ENCODE measurements at regions not wholly inside any gene's neighbourhood (a gene's known extent, or its start where the extent isn't known, plus 50 kb on each side); places are given as distances from the start of the nearest gene placed in this dataset.

- no peak for DNase-seq
Measured at GRCh38 chr15:91562698-91563097, 290.8 kb upstream of the SLCO3A1 start.

GRCh38 chr15:91564631-91565030, 288.9 kb upstream of the SLCO3A1 start:
- DNase-seq = no peak

GRCh38 chr15:91566141-91566540, 287.4 kb upstream of the SLCO3A1 start:
- DNase-seq = no peak

GRCh38 chr15:91568036-91568435, 285.5 kb upstream of the SLCO3A1 start:
- no peak for DNase-seq

GRCh38 chr15:91572110-91572509, 281.4 kb upstream of the SLCO3A1 start:
- DNase-seq = peak; percentile 25

- no peak for DNase-seq
Measured at GRCh38 chr15:91576096-91576495, 277.4 kb upstream of the SLCO3A1 start.

GRCh38 chr15:91578511-91578910, 275.0 kb upstream of the SLCO3A1 start:
- no peak for DNase-seq

- no peak for DNase-seq
Measured at GRCh38 chr15:91584895-91585294, 268.6 kb upstream of the SLCO3A1 start.

GRCh38 chr15:91586560-91586959, 266.9 kb upstream of the SLCO3A1 start:
- no peak for DNase-seq

- no peak for DNase-seq
Measured at GRCh38 chr15:91589360-91589759, 264.1 kb upstream of the SLCO3A1 start.

- DNase-seq = no peak
Measured at GRCh38 chr15:91592567-91592966, 260.9 kb upstream of the SLCO3A1 start.

GRCh38 chr15:91593067-91593466, 260.4 kb upstream of the SLCO3A1 start:
- no peak for DNase-seq

GRCh38 chr15:91593653-91594052, 259.9 kb upstream of the SLCO3A1 start:
- DNase-seq = no peak

- no peak for DNase-seq
Measured at GRCh38 chr15:91599261-91599660, 254.2 kb upstream of the SLCO3A1 start.

GRCh38 chr15:91603384-91604080, 250.0 kb upstream of the SLCO3A1 start:
- no peak for DNase-seq

- DNase-seq = no peak
Measured at GRCh38 chr15:91604122-91604521, 249.4 kb upstream of the SLCO3A1 start.

GRCh38 chr15:91605576-91605975, 247.9 kb upstream of the SLCO3A1 start:
- DNase-seq = no peak

GRCh38 chr15:91609231-91609630, 244.3 kb upstream of the SLCO3A1 start:
- no peak for DNase-seq

- no peak for DNase-seq
Measured at GRCh38 chr15:91609966-91610365, 243.5 kb upstream of the SLCO3A1 start.

GRCh38 chr15:91611561-91612323, 241.8 kb upstream of the SLCO3A1 start:
- no peak for DNase-seq

- no peak for DNase-seq
Measured at GRCh38 chr15:91620229-91620628, 233.3 kb upstream of the SLCO3A1 start.

- DNase-seq = no peak
Measured at GRCh38 chr15:91622235-91622634, 231.3 kb upstream of the SLCO3A1 start.

- no peak for DNase-seq
Measured at GRCh38 chr15:91622711-91623342, 230.7 kb upstream of the SLCO3A1 start.

GRCh38 chr15:91624353-91624968, 229.0 kb upstream of the SLCO3A1 start:
- no peak for DNase-seq
